ENCODE measurements at regions not wholly inside any gene's neighbourhood (a gene's known extent, or its start where the extent isn't known, plus 50 kb on each side); places are given as distances from the start of the nearest gene placed in this dataset.
A peak's percentile ranks its signal among the peaks of the same experiment; 100 is the strongest.
"Not testable (repeated sequence)": the region's sequence is repeated elsewhere in the genome, so short reads cannot be mapped to it uniquely, and the experiment has no call there.

- Mint-ChIP-seq H3K27ac (no peak overlapping the region), H3K36me3 (peaks cover 0 to 3% (median 0%) of the 10 kb centered on the region in 3 donors), H3K4me3 (peak overlapping the region in 1 of 5 donors; percentile 5), H3K4me1 (no peaks in the 10 kb centered on the region), H3K9me3 (peaks cover 14 to 63% (median 50%) of the 10 kb centered on the region in 6 donors), H3K27me3 (ENCODE audit: low read depth in 3 of 3) (no peaks in the 10 kb centered on the region)
- DNase-seq, result no peak
Observed at GRCh38 chr1:189986516-189986915, 491.1 kb downstream of the BRINP3 start.

GRCh38 chr1:189987509-189987908 lies 490.2 kb downstream of the BRINP3 start:
- Mint-ChIP-seq H3K9me3 (peaks cover 20 to 71% (median 54%) of the 10 kb centered on the region in 6 donors), H3K4me3 (no peak overlapping the region), H3K36me3 (peaks cover 0 to 4% (median 3%) of the 10 kb centered on the region in 3 donors)

GRCh38 chr1:189992856-189993255 lies 484.8 kb downstream of the BRINP3 start:
- Mint-ChIP-seq H3K9me3 (peaks cover 16 to 72% (median 49%) of the 10 kb centered on the region in 6 donors), H3K36me3 (peaks cover 0 to 4% (median 3%) of the 10 kb centered on the region in 3 donors), H3K27me3 (ENCODE audit: low read depth in 3 of 3) (no peaks in the 10 kb centered on the region), H3K4me3 (no peak overlapping the region), H3K4me1 (no peaks in the 10 kb centered on the region), H3K27ac (no peak overlapping the region)
- DNase-seq, result no peak

More at GRCh38 chr1:189987509-189987908, 490.2 kb downstream of the BRINP3 start:
- Mint-ChIP-seq H3K4me1 (no peaks in the 10 kb centered on the region), H3K27ac (no peak overlapping the region), H3K27me3 (ENCODE audit: low read depth in 3 of 3) (no peaks in the 10 kb centered on the region)
- no peak for DNase-seq

GRCh38 chr1:190000365-190000872 lies 477.2 kb downstream of the BRINP3 start:
- H3K4me1 Mint-ChIP-seq, result no peaks in the 10 kb centered on the region

GRCh38 chr1:190001187-190001586 lies 476.5 kb downstream of the BRINP3 start:
- H3K4me1 Mint-ChIP-seq, result no peaks in the 10 kb centered on the region
- no peak overlapping the region for H3K27ac Mint-ChIP-seq
- DNase-seq, result no peak
- no peaks in the 10 kb centered on the region for H3K27me3 Mint-ChIP-seq (ENCODE audit: low read depth in 3 of 3)
- peaks cover 12 to 68% (median 30%) of the 10 kb centered on the region in 6 donors for H3K9me3 Mint-ChIP-seq
- H3K4me3 Mint-ChIP-seq, result no peak overlapping the region
- peaks cover 0 to 4% (median 0%) of the 10 kb centered on the region in 3 donors for H3K36me3 Mint-ChIP-seq

More at GRCh38 chr1:190000365-190000872, 477.2 kb downstream of the BRINP3 start:
- no peak overlapping the region for H3K4me3 Mint-ChIP-seq
- no peaks in the 10 kb centered on the region for H3K27me3 Mint-ChIP-seq (ENCODE audit: low read depth in 3 of 3)
- peaks cover 9 to 61% (median 27%) of the 10 kb centered on the region in 6 donors for H3K9me3 Mint-ChIP-seq
- H3K36me3 Mint-ChIP-seq, result peaks cover 0 to 4% (median 0%) of the 10 kb centered on the region in 3 donors
- DNase-seq, result no peak
- H3K27ac Mint-ChIP-seq, result no peak overlapping the region

- H3K27ac Mint-ChIP-seq, result no peak overlapping the region
- H3K4me3 Mint-ChIP-seq, result no peak overlapping the region
- peaks cover 0 to 4% (median 0%) of the 10 kb centered on the region in 3 donors for H3K36me3 Mint-ChIP-seq
- no peaks in the 10 kb centered on the region for H3K4me1 Mint-ChIP-seq
- peaks cover 12 to 63% (median 28%) of the 10 kb centered on the region in 6 donors for H3K9me3 Mint-ChIP-seq
- no peak for DNase-seq
- peaks cover 0 to 4% (median 0%) of the 10 kb centered on the region in 3 donors for H3K27me3 Mint-ChIP-seq (ENCODE audit: low read depth in 3 of 3)
Observed at GRCh38 chr1:190003376-190003775, 474.3 kb downstream of the BRINP3 start.

GRCh38 chr1:190011585-190011984 lies 466.1 kb downstream of the BRINP3 start:
- Mint-ChIP-seq H3K36me3 (peaks cover 0 to 4% (median 4%) of the 10 kb centered on the region in 3 donors), H3K4me3 (no peak overlapping the region), H3K9me3 (peaks cover 10 to 78% (median 52%) of the 10 kb centered on the region in 6 donors), H3K27me3 (ENCODE audit: low read depth in 3 of 3) (peaks cover 0 to 5% (median 3%) of the 10 kb centered on the region in 3 donors), H3K4me1 (no peaks in the 10 kb centered on the region), H3K27ac (no peak overlapping the region)
- DNase-seq, result no peak

GRCh38 chr1:190019151-190019550 lies 458.5 kb downstream of the BRINP3 start:
- not testable (repeated sequence) for H3K36me3 Mint-ChIP-seq; H3K27ac Mint-ChIP-seq; H3K27me3 Mint-ChIP-seq (ENCODE audit: low read depth in 3 of 3); H3K4me3 Mint-ChIP-seq; DNase-seq; H3K4me1 Mint-ChIP-seq
- peaks cover 7 to 57% (median 25%) of the 10 kb centered on the region in 6 donors for H3K9me3 Mint-ChIP-seq

- peaks cover 7 to 60% (median 24%) of the 10 kb centered on the region in 6 donors for H3K9me3 Mint-ChIP-seq
- no peak overlapping the region for H3K4me3 Mint-ChIP-seq
- no peak overlapping the region for H3K27ac Mint-ChIP-seq
- no peaks in the 10 kb centered on the region for H3K4me1 Mint-ChIP-seq
- peaks cover 0 to 2% (median 0%) of the 10 kb centered on the region in 3 donors for H3K27me3 Mint-ChIP-seq (ENCODE audit: low read depth in 3 of 3)
- peaks cover 0 to 3% (median 0%) of the 10 kb centered on the region in 3 donors for H3K36me3 Mint-ChIP-seq
- no peak for DNase-seq
Observed at GRCh38 chr1:190019717-190020116, 457.9 kb downstream of the BRINP3 start.

GRCh38 chr1:190022709-190023108 lies 455.0 kb downstream of the BRINP3 start:
- no peak for DNase-seq
- peaks cover 9 to 41% (median 16%) of the 10 kb centered on the region in 6 donors for H3K9me3 Mint-ChIP-seq
- H3K27me3 Mint-ChIP-seq (ENCODE audit: low read depth in 3 of 3), result no peaks in the 10 kb centered on the region
- H3K27ac Mint-ChIP-seq, result no peak overlapping the region
- H3K36me3 Mint-ChIP-seq, result no peaks in the 10 kb centered on the region
- no peak overlapping the region for H3K4me3 Mint-ChIP-seq
- no peaks in the 10 kb centered on the region for H3K4me1 Mint-ChIP-seq

GRCh38 chr1:190029441-190029840 lies 448.2 kb downstream of the BRINP3 start:
- no peak overlapping the region for H3K27ac Mint-ChIP-seq
- no peak for DNase-seq
- H3K36me3 Mint-ChIP-seq, result no peaks in the 10 kb centered on the region
- no peak overlapping the region for H3K4me3 Mint-ChIP-seq
- H3K4me1 Mint-ChIP-seq, result no peaks in the 10 kb centered on the region
- peaks cover 5 to 46% (median 25%) of the 10 kb centered on the region in 6 donors for H3K9me3 Mint-ChIP-seq
- H3K27me3 Mint-ChIP-seq (ENCODE audit: low read depth in 3 of 3), result no peaks in the 10 kb centered on the region

- Mint-ChIP-seq H3K36me3 (no peaks in the 10 kb centered on the region), H3K27ac (no peak overlapping the region), H3K27me3 (ENCODE audit: low read depth in 3 of 3) (peaks cover 0 to 5% (median 0%) of the 10 kb centered on the region in 3 donors), H3K4me1 (no peaks in the 10 kb centered on the region), H3K9me3 (peaks cover 8 to 64% (median 40%) of the 10 kb centered on the region in 6 donors), H3K4me3 (no peak overlapping the region)
- no peak for DNase-seq
Observed at GRCh38 chr1:190043655-190044054, 434.0 kb downstream of the BRINP3 start.

- Mint-ChIP-seq H3K27ac (no peak overlapping the region), H3K4me3 (no peak overlapping the region), H3K9me3 (peaks cover 2 to 45% (median 24%) of the 10 kb centered on the region in 6 donors), H3K4me1 (no peaks in the 10 kb centered on the region), H3K36me3 (no peaks in the 10 kb centered on the region), H3K27me3 (ENCODE audit: low read depth in 3 of 3) (peaks cover 0 to 5% (median 0%) of the 10 kb centered on the region in 3 donors)
- DNase-seq, result no peak
Observed at GRCh38 chr1:190046231-190046630, 431.4 kb downstream of the BRINP3 start.
